ENCODE measurements at regions not wholly inside any gene's neighbourhood (a gene's known extent, or its start where the extent isn't known, plus 50 kb on each side); places are given as distances from the start of the nearest gene placed in this dataset.

DNA sequence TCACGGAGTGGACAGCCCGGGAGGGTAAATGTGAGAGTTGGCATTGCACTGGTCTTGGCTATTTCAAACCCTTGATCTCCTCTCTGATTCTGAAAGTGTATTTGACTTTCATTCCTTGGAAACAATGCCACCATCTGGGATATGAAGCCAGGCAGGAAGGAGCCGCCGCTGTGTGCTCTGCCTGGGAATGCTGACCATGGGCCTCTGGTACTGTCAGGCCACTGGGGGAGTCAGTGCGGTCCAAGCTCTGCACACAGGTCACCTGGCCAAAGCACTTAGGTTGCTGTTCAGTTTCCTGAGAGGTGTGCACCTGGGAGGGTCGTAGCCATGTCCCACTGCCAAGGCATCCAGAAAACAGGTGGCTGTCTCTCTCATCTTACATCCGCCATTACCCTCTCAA is 68.5 kb upstream of the SHH start:
- Histone ChIP-seq H3K4me2 (no peak overlapping the region), H3K27me3 (no peaks in the 10 kb centered on the region), H2AFZ (no peak overlapping the region), H3K27ac (no peak overlapping the region), H3K9me3 (ENCODE audit: low read depth) (no peaks in the 10 kb centered on the region), H3K79me2 (no peaks in the 10 kb centered on the region), H3K36me3 (replicated peaks; ENCODE audit: insufficient read depth, low read depth) (no peaks in the 10 kb centered on the region), H3K4me1 (ENCODE audit: insufficient read depth) (no peaks in the 10 kb centered on the region), H3K9me2 (replicated peaks; ENCODE audit: insufficient read depth) (no peaks in the 10 kb centered on the region), H4K20me1 (ENCODE audit: insufficient read depth, poor library complexity, severe bottlenecking) (no peaks in the 10 kb centered on the region), H3K4me3 (no peak overlapping the region)
- 92% methylated on average over 7 of the region's 7 CpGs for WGBS (ENCODE audit: low lambda C conversion rate, missing lambda C conversion rate)
- DNase-seq (ENCODE audit: low spot score) = no peak
- no peak for TF ChIP-seq EZH2phosphoT487 (IDR thresholded peaks at IDR 0.05; ENCODE audit: low read depth, severe bottlenecking, unreplicated experiment)
- TF ChIP-seq, protein P1, sequence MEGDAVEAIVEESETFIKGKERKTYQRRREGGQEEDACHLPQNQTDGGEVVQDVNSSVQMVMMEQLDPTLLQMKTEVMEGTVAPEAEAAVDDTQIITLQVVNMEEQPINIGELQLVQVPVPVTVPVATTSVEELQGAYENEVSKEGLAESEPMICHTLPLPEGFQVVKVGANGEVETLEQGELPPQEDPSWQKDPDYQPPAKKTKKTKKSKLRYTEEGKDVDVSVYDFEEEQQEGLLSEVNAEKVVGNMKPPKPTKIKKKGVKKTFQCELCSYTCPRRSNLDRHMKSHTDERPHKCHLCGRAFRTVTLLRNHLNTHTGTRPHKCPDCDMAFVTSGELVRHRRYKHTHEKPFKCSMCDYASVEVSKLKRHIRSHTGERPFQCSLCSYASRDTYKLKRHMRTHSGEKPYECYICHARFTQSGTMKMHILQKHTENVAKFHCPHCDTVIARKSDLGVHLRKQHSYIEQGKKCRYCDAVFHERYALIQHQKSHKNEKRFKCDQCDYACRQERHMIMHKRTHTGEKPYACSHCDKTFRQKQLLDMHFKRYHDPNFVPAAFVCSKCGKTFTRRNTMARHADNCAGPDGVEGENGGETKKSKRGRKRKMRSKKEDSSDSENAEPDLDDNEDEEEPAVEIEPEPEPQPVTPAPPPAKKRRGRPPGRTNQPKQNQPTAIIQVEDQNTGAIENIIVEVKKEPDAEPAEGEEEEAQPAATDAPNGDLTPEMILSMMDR (IDR thresholded peaks at IDR 0.05; ENCODE audit: poor library complexity) = no peak
- no peak for TF ChIP-seq EZH2 (IDR thresholded peaks at IDR 0.05; ENCODE audit: borderline replicate concordance)

DNA sequence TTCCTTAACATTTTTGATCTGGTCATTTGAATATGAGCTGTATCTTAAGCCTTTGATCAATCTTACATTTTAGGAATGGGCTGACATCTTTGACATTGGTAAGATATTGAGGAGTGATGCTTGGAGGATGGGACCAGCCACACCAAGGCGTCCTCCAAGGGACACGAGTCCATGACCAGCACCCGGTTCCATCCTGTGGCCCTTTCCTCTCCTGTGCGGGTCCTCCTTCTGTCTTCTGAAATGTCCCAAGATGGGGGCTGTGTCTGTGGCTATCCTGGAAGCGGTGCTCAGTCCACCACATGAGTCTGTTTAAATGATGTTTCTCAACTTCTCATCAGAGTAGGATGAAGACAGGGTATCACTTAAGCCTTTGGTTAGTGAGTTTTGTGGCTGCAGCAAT is 67.3 kb upstream of the SHH start:
- Histone ChIP-seq H3K27me3 (no peaks in the 10 kb centered on the region), H3K4me1 (ENCODE audit: insufficient read depth) (no peaks in the 10 kb centered on the region), H3K9me2 (replicated peaks; ENCODE audit: insufficient read depth) (no peaks in the 10 kb centered on the region), H3K4me2 (no peak overlapping the region), H3K4me3 (no peak overlapping the region), H3K36me3 (replicated peaks; ENCODE audit: insufficient read depth, low read depth) (no peaks in the 10 kb centered on the region), H2AFZ (no peak overlapping the region), H4K20me1 (ENCODE audit: insufficient read depth, poor library complexity, severe bottlenecking) (no peaks in the 10 kb centered on the region), H3K9me3 (ENCODE audit: low read depth) (no peaks in the 10 kb centered on the region), H3K27ac (no peak overlapping the region), H3K79me2 (no peaks in the 10 kb centered on the region)
- TF ChIP-seq, protein P1 (IDR thresholded peaks at IDR 0.05; ENCODE audit: poor library complexity) = no peak
- no peak for TF ChIP-seq EZH2 (IDR thresholded peaks at IDR 0.05; ENCODE audit: borderline replicate concordance)
- TF ChIP-seq EZH2phosphoT487 (IDR thresholded peaks at IDR 0.05; ENCODE audit: low read depth, severe bottlenecking, unreplicated experiment) = no peak
- DNase-seq (ENCODE audit: low spot score) = no peak
- 91% methylated on average over 5 of the region's 5 CpGs for WGBS (ENCODE audit: low lambda C conversion rate, missing lambda C conversion rate)

DNA sequence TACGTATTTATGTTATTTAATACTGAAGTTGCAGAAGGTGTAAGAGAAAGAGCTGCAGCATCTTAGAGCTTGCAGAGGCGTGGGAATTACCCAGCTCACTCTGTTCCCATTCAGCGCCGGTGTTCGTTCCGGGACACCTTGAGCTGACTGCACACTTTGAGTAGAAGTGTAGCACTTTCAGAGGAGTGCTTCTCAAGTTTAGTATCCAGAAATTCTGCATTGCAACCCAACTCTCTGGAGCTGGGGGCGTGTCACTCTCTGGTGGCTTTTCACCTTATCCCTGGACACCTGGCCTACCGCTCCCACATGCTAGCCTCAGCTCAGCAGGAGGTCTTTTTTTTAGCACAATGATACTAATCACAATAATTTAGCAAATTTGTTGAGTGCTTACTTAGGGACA is 66.4 kb upstream of the SHH start:
- no peaks in the 10 kb centered on the region for H4K20me1 ChIP-seq (ENCODE audit: insufficient read depth, poor library complexity, severe bottlenecking)
- no peaks in the 10 kb centered on the region for H3K4me1 ChIP-seq (ENCODE audit: insufficient read depth)

More for the DNA sequence above, 66.4 kb upstream of the SHH start:
- Histone ChIP-seq H3K9me2 (replicated peaks; ENCODE audit: insufficient read depth) (no peaks in the 10 kb centered on the region), H3K79me2 (no peaks in the 10 kb centered on the region), H3K9me3 (ENCODE audit: low read depth) (no peaks in the 10 kb centered on the region), H3K27ac (no peak overlapping the region), H3K27me3 (no peaks in the 10 kb centered on the region), H2AFZ (no peak overlapping the region), H3K36me3 (replicated peaks; ENCODE audit: insufficient read depth, low read depth) (no peaks in the 10 kb centered on the region), H3K4me2 (no peak overlapping the region), H3K4me3 (no peak overlapping the region)
- 88% methylated on average over 8 of the region's 8 CpGs for WGBS (ENCODE audit: low lambda C conversion rate, missing lambda C conversion rate)
- TF ChIP-seq, protein P1 (IDR thresholded peaks at IDR 0.05; ENCODE audit: poor library complexity) = no peak
- no peak for TF ChIP-seq EZH2phosphoT487 (IDR thresholded peaks at IDR 0.05; ENCODE audit: low read depth, severe bottlenecking, unreplicated experiment)
- no peak for DNase-seq (ENCODE audit: low spot score)

Data from hepatocyte (in vitro differentiated cells).